Hematopoietic multipotent progenitor cell treated with erythropoietin and hydrocortisone succinate and interleukin-3 and kit ligand, for 17 days (in vitro differentiated cells): ENCODE measurements at regions not wholly inside any gene's neighbourhood (a gene's known extent, or its start where the extent isn't known, plus 50 kb on each side); places are given as distances from the start of the nearest gene placed in this dataset.

Source experiments
- DNase-seq: peaks from one replicate; pipeline ENCODE4 v3.0.0-alpha.2; 2015; ENCODE audit warnings: low spot score

DNA sequence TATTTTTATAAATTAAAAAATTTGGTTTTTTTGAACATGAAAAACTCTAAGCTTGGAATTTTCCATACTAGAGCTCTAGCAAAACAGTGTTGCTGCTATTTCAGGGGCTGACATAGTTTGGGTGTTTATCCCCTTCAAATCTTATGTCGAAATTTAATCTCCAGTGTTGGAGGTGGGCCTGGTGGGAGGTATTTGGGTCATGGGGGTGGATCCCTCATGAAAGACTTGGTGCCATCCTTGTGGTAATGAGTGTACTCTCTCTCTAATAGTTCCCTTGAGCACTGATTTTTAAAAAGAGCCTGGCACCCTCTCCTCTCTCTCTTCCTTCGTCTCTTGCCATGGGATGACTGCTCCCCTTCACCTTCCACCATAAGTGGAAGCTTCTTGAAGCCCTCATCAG lies 244.6 kb upstream of the UBE2E3 start:
- no peak for DNase-seq

DNA sequence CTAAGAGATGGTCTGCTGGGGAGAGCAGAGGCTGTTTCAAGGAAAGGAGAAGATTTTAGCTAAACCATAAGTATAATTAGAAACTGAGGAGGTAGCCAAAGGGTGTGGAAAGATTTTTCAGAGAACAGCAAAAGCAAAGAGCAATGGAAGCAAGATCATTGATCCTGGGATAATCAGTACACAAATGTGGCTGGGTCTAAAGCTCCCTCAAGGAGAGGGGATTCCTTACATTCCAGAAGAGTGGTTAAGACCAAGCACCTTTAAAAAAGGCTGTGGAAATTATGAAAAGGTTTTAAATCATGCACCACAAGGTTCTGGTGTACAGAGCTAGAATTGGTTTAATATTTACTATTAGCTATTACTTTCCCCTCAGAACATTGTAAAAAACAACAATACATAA lies 246.0 kb upstream of the UBE2E3 start:
- DNase-seq = no peak

DNA sequence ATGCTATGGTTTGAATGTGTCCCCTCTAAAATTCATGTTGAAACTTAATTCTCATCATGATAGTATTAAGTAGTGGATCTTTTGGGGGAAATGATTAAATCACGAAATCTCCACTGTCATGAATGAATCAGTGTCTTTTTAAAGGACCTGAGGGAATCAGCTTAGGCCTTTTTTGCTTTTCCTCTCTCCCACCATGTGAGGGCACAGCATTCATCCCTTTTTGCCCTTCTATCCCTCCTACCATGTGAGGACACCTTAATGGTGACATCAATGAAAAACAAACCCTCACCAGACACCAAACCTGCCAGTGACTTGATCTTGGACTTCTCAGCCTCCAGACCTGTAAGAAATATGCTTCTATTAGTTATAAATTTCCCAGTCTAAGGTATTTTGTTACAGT lies 247.1 kb upstream of the UBE2E3 start:
- no peak for DNase-seq

DNA sequence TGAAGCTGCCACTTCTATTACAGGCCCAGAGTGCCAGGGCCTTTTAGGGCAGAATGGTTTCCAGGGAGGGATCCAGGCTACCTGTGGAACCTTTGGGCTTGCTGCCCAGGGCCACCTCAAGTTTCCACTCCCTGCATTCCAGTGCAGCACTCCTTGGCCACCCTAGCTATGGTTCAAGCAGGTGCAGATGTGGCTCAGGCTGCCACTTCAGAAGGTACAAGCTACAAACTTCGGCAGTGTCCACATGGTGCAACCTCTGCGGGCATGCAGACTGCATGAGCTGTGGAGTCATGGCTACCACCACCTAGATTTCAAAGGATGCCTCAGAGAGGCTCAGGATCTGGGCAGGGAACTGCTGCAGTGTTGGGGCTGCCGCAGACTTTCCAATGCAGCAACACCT lies 248.1 kb upstream of the UBE2E3 start:
- DNase-seq = no peak

DNA sequence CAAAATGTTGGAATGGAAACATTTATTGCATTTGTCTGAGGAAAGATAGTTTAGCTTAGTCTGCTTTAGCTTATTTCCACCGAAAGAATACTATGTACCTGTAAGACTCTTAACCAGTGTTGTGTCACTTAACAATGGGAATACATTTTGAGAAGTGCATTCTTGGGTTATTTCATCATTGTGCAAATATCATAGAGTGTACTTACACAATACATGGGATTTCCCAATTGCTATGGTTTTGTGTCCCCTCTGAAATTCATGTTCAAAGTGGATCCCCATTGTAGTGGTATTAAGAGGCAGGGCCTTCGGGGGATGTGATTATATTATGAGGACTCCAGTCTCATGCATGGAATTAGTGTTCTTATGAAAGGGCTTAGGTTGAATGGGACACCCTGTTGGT lies 249.4 kb upstream of the UBE2E3 start:
- no peak for DNase-seq

DNA sequence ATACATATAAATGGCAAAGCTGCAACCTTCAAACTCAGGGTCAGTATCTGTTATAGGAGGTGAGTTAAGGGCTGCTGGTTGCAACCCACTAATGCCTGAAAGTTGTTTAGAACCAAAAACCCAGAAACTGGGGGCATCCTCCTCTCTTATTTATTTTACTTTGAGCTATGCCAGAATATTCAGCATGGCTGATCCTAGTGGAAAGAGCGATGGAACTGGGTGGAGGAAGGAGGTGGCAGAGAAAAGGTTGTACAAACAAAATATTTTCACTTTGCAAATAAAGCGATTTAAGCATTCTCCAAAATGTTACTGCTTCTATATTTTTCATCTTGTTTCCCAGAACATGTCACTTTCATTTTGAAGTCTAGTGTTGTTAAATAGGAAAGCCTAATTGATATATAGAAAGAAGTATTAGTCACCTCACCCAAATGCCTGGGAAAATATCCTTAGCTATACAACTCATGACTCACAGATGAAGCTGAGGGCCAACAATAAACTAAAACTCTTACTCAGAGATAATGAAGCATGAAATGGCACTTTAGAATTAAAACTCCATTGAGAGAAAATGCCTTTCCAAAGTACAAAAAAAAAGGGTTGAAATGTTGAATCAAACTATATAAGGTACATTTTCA lies 251.4 kb upstream of the UBE2E3 start:
- DNase-seq = no peak

DNA sequence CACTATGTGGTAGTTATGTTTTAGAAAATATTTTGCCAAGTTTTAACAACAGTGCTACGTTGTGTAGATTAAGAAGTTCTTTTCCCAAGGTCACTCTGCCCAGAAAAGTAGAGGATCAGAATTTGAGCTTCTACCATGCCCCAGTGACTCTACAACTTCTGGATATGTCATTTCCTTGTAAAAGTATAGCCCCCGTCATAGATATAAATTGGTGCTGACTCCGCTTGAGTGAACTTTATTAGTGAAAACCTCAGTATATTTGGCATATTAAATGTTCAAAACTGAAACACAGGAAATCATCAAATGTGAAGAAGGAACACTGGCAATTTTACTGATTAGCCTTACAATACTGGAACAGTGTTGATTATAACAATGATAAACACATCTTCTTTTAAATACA lies 256.7 kb upstream of the UBE2E3 start:
- DNase-seq = no peak

DNA sequence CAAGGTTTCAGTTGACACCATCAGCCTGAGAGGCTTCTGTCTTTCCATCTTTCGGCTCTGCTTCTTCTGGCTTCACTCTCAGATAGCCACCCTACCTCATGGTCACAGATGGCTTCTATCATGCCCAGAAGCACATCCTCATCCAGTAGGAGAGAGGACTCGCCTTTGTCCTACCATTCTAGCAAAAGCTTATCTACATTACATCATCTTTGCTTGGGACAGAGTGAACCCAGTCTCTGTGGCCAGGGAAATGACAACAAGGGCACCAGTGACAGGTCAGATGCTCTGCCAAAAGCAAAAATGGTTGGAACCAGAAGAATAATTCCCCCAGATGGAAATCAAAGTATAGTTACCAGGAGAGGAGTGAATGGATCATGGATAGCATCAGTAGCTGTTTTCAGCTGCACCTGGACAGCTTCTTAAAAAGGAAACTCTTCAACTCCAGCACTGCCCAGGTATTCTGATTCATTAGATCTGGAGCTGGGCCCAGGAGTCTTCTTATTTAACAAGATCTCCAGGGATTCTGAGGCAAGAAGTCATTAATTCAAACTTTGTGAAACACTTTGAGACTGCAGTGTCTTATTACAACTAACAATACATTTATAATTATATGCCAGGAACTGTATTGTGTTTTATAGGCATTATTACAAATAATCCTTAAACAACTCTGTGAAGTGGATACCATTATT lies 257.7 kb upstream of the UBE2E3 start:
- no peak for DNase-seq

DNA sequence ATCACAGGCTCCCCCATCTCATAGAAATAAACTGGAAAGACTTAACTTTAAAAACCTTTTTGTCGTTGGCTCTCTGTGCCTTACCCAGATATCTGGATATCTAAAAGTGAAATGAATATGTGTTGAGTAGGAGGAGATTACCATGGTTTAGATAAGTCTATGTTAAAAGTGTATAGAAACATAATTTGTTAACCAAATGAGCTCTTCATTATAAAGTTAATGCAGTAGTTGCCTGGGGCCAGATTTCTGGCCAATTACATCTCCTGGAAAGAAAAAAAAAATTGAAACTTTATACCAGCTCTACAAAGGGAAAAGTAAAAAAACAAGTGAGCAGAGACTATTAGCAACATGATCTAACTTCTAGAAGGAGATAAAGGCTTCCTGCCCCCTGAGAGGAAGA lies 259.6 kb upstream of the UBE2E3 start:
- DNase-seq = no peak

DNA sequence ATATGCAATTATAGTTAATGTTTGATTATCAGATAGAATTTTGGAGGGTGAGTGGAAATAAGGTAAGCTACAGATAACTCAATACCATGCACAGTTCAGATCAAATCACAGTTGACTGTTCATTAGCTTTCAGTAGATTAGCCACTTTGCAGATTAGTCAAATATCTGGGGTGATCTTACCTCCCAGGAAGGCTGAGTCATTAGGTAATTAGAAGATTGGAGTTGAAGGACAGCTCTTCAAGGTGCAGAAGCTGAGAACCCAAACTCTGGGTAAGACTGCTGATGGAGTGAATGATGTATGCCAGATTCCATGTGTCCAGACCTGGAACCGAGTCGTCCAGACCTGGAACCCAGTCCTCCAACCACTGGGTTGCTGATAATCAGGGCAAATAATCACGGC lies 262.8 kb upstream of the UBE2E3 start:
- DNase-seq = no peak

DNA sequence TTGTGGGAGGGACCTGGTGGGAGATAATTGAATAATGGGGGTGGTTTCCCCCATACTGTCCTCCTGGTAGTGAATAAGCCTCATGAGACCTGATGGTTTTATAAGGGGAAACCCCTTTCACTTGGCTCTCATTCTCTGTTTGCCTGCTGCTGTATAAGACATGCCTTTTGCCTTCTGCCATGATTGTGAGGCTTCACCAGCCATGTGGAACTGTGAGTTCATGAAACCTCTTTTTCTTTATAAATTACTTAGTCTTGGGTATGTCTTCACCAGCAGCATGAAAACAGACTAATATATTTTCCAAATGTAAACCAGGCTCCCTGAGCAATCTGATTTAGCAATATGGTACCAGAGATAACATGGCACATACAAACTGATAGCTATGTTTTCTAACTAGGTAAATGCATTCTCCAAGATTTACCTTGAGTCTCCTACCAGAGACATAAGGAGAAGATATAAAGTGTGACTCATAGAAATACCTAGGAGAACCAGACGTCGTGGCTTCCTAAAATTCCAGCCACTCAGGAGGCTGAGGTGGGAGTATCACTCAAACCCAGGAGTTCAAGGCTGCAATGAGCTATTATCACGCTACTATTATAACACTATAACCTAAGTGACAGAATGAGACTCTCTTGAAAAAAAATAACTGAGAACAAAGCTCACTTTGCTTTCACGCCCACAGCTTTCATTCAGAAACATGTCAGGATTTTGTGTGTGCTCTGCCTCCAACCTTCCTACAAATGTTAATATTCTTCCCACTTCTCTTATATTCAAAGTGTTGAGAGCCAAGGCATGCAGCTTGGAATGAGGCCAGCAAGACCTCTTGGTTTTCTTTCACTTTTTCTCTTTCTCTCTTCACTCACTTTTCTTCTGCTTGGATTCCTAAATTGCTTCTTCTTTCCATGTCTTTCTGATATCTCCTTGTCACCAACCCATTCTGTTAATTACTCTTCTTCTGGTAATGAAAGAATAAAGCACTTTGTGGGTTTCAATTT lies 263.9 kb upstream of the UBE2E3 start:
- DNase-seq = no peak

DNA sequence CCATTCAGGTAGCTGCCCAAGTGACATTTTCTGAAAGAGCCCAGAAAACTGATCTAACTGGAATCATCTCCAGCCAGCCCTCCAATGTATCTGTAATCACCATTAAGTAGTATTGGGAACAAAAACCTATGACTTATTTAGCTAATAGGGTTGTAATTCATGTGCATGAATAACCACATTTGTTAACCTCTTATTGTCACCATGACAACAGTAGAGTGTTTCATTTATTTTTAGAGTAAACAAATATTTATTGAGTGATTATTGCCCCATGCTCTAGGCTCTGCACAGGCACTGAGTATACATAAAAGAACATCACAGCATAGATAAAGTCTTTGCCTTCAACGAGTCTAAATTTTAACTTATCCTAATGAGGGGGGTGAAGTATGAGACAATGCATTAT lies 265.4 kb upstream of the UBE2E3 start:
- no peak for DNase-seq

DNA sequence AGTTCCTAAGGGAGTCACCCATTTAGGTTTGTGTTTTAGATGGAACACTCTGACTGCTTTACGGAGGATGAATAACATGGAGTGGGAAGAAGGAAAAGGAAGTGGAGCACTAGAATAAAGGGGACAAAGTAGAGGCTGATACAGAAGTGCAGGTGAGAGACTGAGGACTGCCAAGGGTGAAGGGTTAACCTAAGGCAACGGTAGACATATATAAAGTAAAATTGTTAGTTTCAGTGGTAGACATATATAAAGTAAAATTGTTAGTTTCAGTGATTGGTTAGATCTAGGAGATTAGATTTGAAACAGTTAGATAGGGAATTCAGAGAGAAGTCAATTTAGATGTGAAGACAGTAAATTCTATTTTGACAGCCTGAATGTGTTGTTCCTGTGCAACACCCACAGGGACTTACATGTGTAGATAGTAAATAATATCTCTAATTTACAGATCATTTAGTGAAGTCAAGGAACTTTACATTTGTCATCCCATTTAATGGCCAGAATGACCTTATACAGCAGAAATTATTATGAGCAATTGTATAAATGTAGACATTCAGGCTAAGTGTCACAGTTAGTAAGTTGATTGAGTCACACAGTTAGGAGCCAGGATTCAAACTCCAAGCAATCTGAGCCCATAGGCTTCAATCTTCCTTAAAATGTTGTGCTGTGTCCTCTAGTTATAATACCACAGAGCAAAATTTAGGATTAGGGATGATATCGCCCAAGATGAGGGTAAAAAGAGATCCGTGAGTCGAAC lies 270.8 kb upstream of the UBE2E3 start:
- no peak for DNase-seq

DNA sequence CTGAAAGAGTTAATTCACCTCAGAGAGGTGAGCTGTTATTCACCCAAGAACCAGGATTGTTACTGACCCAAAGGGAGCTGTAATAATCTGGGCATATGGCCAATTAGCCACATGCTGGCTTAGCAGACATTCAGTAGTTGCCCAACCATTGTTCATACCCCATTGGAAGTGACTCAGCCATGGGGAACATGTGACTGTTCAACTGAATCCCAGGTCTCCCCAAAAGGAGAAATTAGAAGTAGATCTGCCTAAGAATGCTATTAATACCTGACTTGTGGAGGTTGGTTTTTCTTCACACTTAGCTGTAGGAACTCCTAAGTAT lies 272.6 kb upstream of the UBE2E3 start:
- DNase-seq = no peak

DNA sequence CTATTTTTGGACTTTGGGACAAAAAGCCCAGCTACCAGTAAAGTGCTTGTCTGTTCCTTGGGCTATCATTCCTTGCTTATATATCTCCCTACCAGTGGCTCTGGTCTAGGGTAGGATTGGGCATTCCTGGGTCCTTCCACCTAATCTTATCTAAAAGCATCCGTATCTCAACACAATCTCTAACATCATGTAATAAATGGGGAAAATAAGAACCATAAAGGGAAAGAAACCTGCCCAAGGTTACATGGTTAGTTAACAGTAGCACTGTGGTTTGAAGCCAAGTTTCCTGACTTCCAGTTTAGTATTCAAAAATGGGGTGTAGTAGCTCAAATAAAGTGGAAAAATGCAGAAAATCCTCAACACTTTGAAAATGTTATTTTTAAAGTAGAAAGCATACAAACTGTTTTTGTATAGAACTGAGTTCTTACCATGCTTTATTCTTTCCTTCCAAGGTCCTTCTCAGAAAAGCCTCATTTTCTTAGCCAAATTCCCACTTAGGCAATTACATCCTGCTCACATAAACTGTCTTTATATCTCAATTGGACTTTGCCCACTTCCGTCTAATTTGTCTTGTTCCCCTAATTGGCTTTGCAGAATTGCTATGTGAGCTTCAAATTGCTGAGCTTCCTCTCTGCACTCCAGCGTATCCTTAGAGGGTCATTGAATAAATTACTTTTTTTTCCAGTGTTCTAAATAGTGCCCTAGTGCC lies 273.1 kb upstream of the UBE2E3 start:
- DNase-seq = no peak

DNA sequence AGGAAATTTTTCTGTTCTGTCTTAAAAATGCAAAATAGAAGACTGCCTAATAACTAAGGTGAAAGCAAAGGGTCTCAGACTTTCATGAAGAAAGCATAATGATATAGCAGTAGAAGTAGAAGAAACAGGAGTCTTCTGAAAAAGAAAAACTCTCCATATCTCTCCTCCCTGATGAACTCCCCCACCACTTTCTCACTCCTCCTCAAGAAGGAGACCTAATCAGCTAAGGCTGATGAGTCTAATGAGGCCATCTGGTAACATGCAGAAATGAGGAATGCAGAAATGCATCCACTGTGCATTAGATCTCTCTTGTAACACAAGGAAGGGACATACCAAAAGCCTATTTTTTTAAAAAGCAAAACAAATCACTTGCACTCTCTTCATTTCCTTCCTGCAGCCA lies 273.7 kb upstream of the UBE2E3 start:
- DNase-seq = no peak

DNA sequence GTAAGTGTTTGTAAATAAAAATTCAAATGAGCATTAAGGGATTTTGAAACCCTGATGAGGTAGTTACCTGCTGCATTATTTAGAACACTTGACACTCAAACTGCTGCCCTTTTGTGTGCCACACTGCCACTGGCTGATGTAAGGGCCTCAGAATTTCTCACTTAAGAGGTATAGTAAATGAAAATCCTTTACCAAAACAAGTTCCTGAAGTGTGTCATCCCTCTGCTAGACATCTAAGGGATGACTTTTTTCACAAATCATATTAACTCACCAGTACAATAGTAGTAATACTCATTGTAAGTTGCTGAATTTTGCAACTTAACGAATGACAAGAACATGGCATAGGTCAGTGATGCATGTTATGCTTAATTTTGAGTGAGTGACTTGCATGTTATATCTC lies 274.9 kb upstream of the UBE2E3 start:
- DNase-seq = no peak

DNA sequence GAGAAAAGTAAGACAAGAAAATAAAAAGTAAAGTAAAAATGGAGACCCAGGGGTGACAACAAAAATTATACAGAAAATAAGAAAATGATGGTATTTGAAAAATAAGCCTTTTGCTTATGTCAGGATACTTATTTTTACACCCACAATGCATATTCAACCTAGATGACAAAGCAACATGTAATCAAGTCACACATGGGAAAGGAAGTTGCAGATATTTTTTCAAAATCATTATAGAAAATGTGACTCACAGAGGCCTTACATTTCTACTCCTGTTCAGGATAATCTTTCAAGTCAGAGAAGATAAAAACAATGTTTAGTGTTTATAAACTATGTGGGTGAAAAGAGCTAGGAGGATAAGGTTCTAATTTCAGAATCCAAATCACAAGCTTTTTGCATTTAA lies 275.3 kb upstream of the UBE2E3 start:
- DNase-seq = no peak

DNA sequence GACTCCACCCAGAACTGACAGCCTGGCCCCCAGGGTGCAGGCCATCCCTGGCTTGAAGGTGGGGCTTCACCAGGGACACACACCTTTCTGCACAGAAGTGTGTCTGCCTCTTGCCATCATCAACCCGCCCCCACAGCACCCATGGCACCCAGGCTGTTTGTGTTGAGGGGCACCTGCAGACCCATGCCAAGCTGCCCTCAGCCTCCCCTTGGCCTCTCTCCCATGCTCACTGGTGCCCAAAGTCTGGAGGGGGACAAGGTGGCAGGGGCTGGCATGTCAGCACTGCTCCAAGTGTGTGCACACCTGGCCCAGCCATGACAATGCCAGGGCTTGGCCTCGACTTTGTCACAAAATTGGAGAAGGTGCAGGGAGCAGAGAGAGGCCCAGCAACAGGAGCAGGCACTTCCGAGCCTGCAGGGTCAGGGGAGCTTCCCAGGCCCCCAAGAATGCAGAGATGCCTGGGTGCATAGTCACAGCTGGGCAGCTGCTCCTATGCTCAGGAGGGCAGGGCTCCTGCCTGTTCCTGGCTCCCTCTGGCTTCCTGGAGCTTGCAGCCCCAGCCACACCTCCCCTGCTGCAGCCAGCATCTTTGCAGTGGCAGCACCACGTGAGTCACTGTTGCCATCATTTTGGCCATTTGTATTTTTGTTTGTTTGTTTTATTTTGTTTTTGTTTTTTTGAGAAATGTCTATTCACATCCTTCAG lies 280.6 kb upstream of the UBE2E3 start:
- no peak for DNase-seq

DNA sequence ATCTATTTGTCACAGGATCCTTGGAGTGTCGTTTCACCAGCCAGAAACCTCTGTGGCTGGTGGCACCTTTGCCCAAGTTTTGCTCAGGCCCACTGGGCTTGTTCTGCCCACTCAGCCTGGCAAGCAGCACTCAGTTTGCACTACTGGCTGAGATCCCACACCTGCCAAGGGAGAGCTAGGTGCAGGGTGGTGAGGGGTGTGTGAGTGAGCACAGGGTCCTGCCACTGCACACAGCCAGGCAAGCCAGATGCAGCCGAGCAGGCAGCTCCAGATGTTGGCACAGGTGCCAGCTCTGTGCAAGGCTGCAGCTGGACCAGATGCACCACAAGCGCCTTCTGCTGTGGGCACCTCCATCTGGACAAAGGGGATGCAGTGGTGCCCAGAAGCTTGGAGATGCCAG lies 281.7 kb upstream of the UBE2E3 start:
- no peak for DNase-seq
